Thyroid gland (tissue), 4 donors: ENCODE measurements at regions not wholly inside any gene's neighbourhood (a gene's known extent, or its start where the extent isn't known, plus 50 kb on each side); places are given as distances from the start of the nearest gene placed in this dataset.

Experiments used
- POLR2A ChIP-seq, 2 donors: fragments of 450-650 bp; IDR thresholded peaks; one replicate each; pipeline ENCODE4 v1.6.1; 2017; ENCODE audit warnings: antibody characterized with exemption in 2 of 2, mild to moderate bottlenecking in 2 of 2, moderate library complexity in 1 of 2
- TF ChIP-seq, protein P1 (sequence below), 6 experiments: fragments of 200-600 bp in 3 of 6; fragments of 450-650 bp in 3 of 6; sonication (generic) in 3 of 6; IDR thresholded peaks; one replicate each; pipeline ENCODE4 v1.5.1; 2016 to 2019; ENCODE audit warnings: antibody characterized with exemption in 6 of 6, mild to moderate bottlenecking in 2 of 6, inconsistent platforms in 1 of 6, moderate library complexity in 1 of 6

DNA sequence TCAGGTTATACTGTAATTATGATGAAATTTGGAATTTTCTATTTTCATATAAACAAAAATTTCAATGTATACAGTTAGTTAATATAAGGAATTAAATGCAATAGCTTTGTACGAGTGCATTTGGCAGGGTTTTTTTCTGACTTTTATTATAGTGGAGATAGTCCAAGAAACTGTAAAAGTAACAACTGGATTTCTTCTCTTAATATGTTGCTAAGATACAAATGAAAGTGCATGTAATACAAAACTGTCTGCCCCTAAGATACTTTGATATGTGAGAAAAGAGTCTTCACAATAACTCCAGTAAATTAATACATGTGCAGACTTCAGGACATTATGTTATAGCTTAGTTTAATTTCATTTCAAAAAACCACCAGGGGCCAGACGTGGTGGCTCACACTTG lies 721.4 kb downstream of the CBLN4 start:
- TF ChIP-seq, protein P1, sequence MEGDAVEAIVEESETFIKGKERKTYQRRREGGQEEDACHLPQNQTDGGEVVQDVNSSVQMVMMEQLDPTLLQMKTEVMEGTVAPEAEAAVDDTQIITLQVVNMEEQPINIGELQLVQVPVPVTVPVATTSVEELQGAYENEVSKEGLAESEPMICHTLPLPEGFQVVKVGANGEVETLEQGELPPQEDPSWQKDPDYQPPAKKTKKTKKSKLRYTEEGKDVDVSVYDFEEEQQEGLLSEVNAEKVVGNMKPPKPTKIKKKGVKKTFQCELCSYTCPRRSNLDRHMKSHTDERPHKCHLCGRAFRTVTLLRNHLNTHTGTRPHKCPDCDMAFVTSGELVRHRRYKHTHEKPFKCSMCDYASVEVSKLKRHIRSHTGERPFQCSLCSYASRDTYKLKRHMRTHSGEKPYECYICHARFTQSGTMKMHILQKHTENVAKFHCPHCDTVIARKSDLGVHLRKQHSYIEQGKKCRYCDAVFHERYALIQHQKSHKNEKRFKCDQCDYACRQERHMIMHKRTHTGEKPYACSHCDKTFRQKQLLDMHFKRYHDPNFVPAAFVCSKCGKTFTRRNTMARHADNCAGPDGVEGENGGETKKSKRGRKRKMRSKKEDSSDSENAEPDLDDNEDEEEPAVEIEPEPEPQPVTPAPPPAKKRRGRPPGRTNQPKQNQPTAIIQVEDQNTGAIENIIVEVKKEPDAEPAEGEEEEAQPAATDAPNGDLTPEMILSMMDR (IDR thresholded peaks at IDR 0.05) = no peak
- no peak for TF ChIP-seq POLR2A (IDR thresholded peaks at IDR 0.05)
